ENCODE measurements at regions not wholly inside any gene's neighbourhood (a gene's known extent, or its start where the extent isn't known, plus 50 kb on each side); places are given as distances from the start of the nearest gene placed in this dataset.

- TF ChIP-seq EZH2phosphoT487 (IDR thresholded peaks at IDR 0.05; ENCODE audit: borderline replicate concordance): no peak
- TF ChIP-seq CTCF (conservative IDR thresholded peaks at IDR 0.05; ENCODE audit: low read length): no peak
These were observed 730.0 kb upstream of the VSTM2A start for GRCh38 chr7:53812135-53812534.

Measured in Loucy (cell line).